Panc1 (cell line): ENCODE measurements at regions not wholly inside any gene's neighbourhood (a gene's known extent, or its start where the extent isn't known, plus 50 kb on each side); places are given as distances from the start of the nearest gene placed in this dataset.

Experiments
- ATAC-seq: fragments of 200-7000 bp; cut with Tn5 transposase; 2 replicates; pipeline ENCODE4 v1.9.1; 2020; ENCODE audit warnings: mild to moderate bottlenecking, moderate library complexity
- BruUV-seq: library from RNA; stranded (reverse); fragments of 400-500 nt; replicated peaks from 2 replicates; lab custom pipeline; 2021; lab: Mats Ljungman, UMichigan
- CTCF ChIA-PET: fragments of 300-600 bp; sonication (Branson Sonifier 250); formaldehyde crosslinking; loops from one replicate; lab custom pipeline; 2022; ENCODE audit warnings: antibody characterized with exemption; lab: Charles Lee
- POLR2A ChIA-PET: fragments of 300-600 bp; sonication (Branson Sonifier 250); formaldehyde crosslinking; loops from one replicate; lab custom pipeline; 2022; ENCODE audit warnings: antibody characterized with exemption; lab: Charles Lee
- DNase-seq: peaks from one replicate; pipeline ENCODE4 v3.0.0-alpha.2; 2010; ENCODE audit warnings: low read depth, low spot score
- H3K27ac ChIP-seq: 2 replicates; pipeline ENCODE4 v1.5.1; 2011; ENCODE audit warnings: mild to moderate bottlenecking, low read length, inconsistent platforms
- H3K27me3 ChIP-seq: fragments of 200-500 bp; sonication (Bioruptor generic); 2 replicates; pipeline ENCODE4 v1.6.0; 2014; ENCODE audit warnings: low read length, inconsistent platforms; ENCODE audit not compliant: control insufficient read depth, insufficient read depth
- H3K36me3 ChIP-seq: fragments of 200-500 bp; sonication (Bioruptor generic); 2 replicates; pipeline ENCODE4 v1.5.1; 2014; ENCODE audit warnings: inconsistent platforms, mild to moderate bottlenecking, low read length, moderate library complexity; ENCODE audit not compliant: control insufficient read depth, insufficient read depth
- H3K4me1 ChIP-seq: 2 replicates; pipeline ENCODE4 v1.5.1; 2011; ENCODE audit warnings: inconsistent platforms, mild to moderate bottlenecking, low read length, moderate library complexity; ENCODE audit not compliant: control insufficient read depth, insufficient read depth
- H3K4me3 ChIP-seq, 2 experiments: 2 replicates each; pipeline ENCODE4 v1.5.1; 2011 to 2012; ENCODE audit warnings: low read depth in 2 of 2, low read length in 2 of 2, mild to moderate bottlenecking in 2 of 2, inconsistent platforms in 1 of 2, moderate library complexity in 1 of 2
- H3K9me3 ChIP-seq: fragments of 200-500 bp; sonication (Bioruptor generic); 2 replicates; pipeline ENCODE4 v1.5.1; 2014; ENCODE audit warnings: low read depth, mild to moderate bottlenecking, inconsistent platforms, low read length, moderate library complexity; ENCODE audit not compliant: control insufficient read depth, insufficient read depth
- CTCF ChIP-seq: fragments of 450-650 bp; IDR thresholded peaks from 2 replicates; pipeline ENCODE4 v1.5.1; 2017; ENCODE audit warnings: mild to moderate bottlenecking
- POLR2AphosphoS5 ChIP-seq: IDR thresholded peaks from 2 replicates; pipeline ENCODE4 v1.6.1; 2012; ENCODE audit warnings: mild to moderate bottlenecking, low read depth, low read length, moderate library complexity
- REST ChIP-seq, 2 experiments: IDR thresholded peaks; 2 replicates each; pipeline ENCODE4 v1.6.1; 2011 to 2012; ENCODE audit warnings: low read depth in 2 of 2, control low read depth in 1 of 2, low read length in 1 of 2, mild to moderate bottlenecking in 1 of 2, moderate library complexity in 1 of 2; ENCODE audit not compliant: insufficient read depth in 1 of 2
- SIN3A ChIP-seq: IDR thresholded peaks from 2 replicates; pipeline ENCODE4 v1.6.1; 2012; ENCODE audit warnings: low read depth, mild to moderate bottlenecking, low read length, moderate library complexity, borderline replicate concordance; ENCODE audit not compliant: insufficient read depth
- TCF7L2 ChIP-seq: IDR thresholded peaks from 2 replicates; pipeline ENCODE4 v1.6.1; 2011; ENCODE audit warnings: mild to moderate bottlenecking, low read depth, low read length, inconsistent platforms
- in situ Hi-C: cut with HindIII; loops from 2 replicates; pipeline ENCODE4 v1.10.0; 2016; ENCODE audit warnings: low sequenced_read_pairs, low pct_unique_long_range_greater_than_20kb
- intact Hi-C: fragments of 100-400 bp; cut with micrococcal nuclease; formaldehyde crosslinking; loops from one replicate; pipeline ENCODE4 v1.10.0; 2022; ENCODE audit not compliant: unreplicated experiment

GRCh38 chr10:78775891-78776290, 292.9 kb upstream of the ZMIZ1 start:
- intact Hi-C loops (loop anchor here (10.0 kb wide), 1 partner anchor 189 kb away; no protein-coding TSS in a partner anchor), in situ Hi-C loops (no loop called here)
- DNase-seq: no peak
- no peak for TF ChIP-seq REST (IDR thresholded peaks at IDR 0.05; ENCODE audit: insufficient read depth in 1 of 2, low read depth in 2 of 2, low read length in 1 of 2)
- TF ChIP-seq POLR2AphosphoS5: no peak
- TF ChIP-seq CTCF: no peak
- TF ChIP-seq SIN3A: no peak
- no peak for TF ChIP-seq TCF7L2
- Histone ChIP-seq H3K27ac (peak overlapping the region; percentile 65; the same call in 1 of the 2 replicates), H3K36me3 (no peaks in the 10 kb centered on the region), H3K9me3 (no peaks in the 10 kb centered on the region), H3K4me1 (peaks cover 45% of the 10 kb centered on the region), H3K27me3 (no peaks in the 10 kb centered on the region), H3K4me3 (no peak overlapping the region)
- ATAC-seq: no peak
- no TSS peak for BruUV-seq
- POLR2A ChIA-PET: no interaction called here
- CTCF ChIA-PET: interaction anchor here (0.6 kb wide), 1 partner anchor 352 kb away, joined by 3 read pairs; no protein-coding TSS in a partner anchor

GRCh38 chr10:78776756-78777155, 292.0 kb upstream of the ZMIZ1 start:
- ChIA-PET CTCF (no interaction called here), POLR2A (no interaction called here)
- no peak for DNase-seq
- intact Hi-C loops (loop anchor here (10.0 kb wide), 1 partner anchor 188 kb away; no protein-coding TSS in a partner anchor), in situ Hi-C loops (no loop called here)
- H3K4me3 ChIP-seq: no peak overlapping the region
- no peaks in the 10 kb centered on the region for H3K27me3 ChIP-seq
- peaks cover 45% of the 10 kb centered on the region for H3K4me1 ChIP-seq
- no peaks in the 10 kb centered on the region for H3K9me3 ChIP-seq
- TF ChIP-seq POLR2AphosphoS5 (no peak), SIN3A (no peak), TCF7L2 (no peak), REST (IDR thresholded peaks at IDR 0.05; ENCODE audit: insufficient read depth in 1 of 2, low read depth in 2 of 2, low read length in 1 of 2) (no peak), CTCF (no peak)
- peak overlapping the region; percentile 57; the same call in 1 of the 2 replicates for H3K27ac ChIP-seq
- no peak for ATAC-seq
- H3K36me3 ChIP-seq: no peaks in the 10 kb centered on the region
- BruUV-seq: no TSS peak
